Fibroblast of lung (primary cell): ENCODE measurements at regions not wholly inside any gene's neighbourhood (a gene's known extent, or its start where the extent isn't known, plus 50 kb on each side); places are given as distances from the start of the nearest gene placed in this dataset.

Source experiments
- CTCF ChIP-seq, 2 donors: IDR thresholded peaks in 1 of 2; conservative IDR thresholded peaks in 1 of 2; 1 replicate in 1 of 2; 2 replicates in 1 of 2; pipeline ENCODE4 v1.5.1; 2011 to 2012; ENCODE audit warnings: low read length in 2 of 2, control low read depth in 1 of 2, inconsistent platforms in 1 of 2, low read depth in 1 of 2, mild to moderate bottlenecking in 1 of 2
- EZH2 ChIP-seq: IDR thresholded peaks from 2 replicates; pipeline ENCODE4 v1.5.1; 2012; ENCODE audit warnings: low read length, control low read depth, mild to moderate bottlenecking; ENCODE audit errors: missing control alignments

GRCh38 chr5:166488560-166488959, 1802.9 kb upstream of the WWC1 start:
- no peak for TF ChIP-seq CTCF (conservative IDR thresholded peaks at IDR 0.05 in 1 of 2, IDR thresholded peaks at IDR 0.05 in 1 of 2; ENCODE audit: low read depth in 1 of 2, low read length in 2 of 2)
- no peak for TF ChIP-seq EZH2
